Cardiac fibroblast (primary cell): ENCODE measurements at regions not wholly inside any gene's neighbourhood (a gene's known extent, or its start where the extent isn't known, plus 50 kb on each side); places are given as distances from the start of the nearest gene placed in this dataset.

Source experiments
- DNase-seq, 2 donors: peaks; one replicate each; pipeline versions ENCODE4 v3.0.0 to v3.0.0-alpha.2; 2010; ENCODE audit warnings: low read depth in 2 of 2
- H3K4me3 ChIP-seq, 2 donors: replicated peaks in 1 of 2; 1 replicate in 1 of 2; 2 replicates in 1 of 2; pipeline ENCODE4 v1.5.1; 2011; ENCODE audit warnings: low read depth in 2 of 2, low read length in 2 of 2, mild to moderate bottlenecking in 2 of 2, moderate library complexity in 1 of 2
- CTCF ChIP-seq: IDR thresholded peaks from one replicate; pipeline ENCODE4 v1.5.1; 2011; ENCODE audit warnings: low read depth, mild to moderate bottlenecking, low read length, inconsistent platforms

DNA sequence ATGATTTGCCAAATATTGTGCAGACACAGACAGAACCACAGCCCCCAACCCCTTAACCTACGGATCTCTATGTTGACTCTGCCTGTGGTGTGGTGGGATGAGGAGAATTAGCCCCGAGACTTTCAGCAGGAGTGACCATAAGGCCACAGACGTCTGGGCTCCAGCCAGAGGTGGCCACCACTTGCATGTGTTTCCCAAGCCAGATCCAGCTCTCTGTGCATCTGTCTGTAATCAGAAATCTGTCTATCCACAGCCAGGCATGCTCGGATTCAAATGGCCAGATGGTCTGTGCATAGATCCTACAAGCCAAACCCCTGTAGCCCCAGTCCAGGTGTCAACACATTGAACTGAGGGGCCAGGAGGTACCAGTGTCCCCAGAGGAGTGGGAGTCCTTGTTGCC lies 140.6 kb downstream of the SYF2 start:
- H3K4me3 ChIP-seq: no peak overlapping the region
- DNase-seq: no peak
- TF ChIP-seq CTCF: no peak

- no peak for DNase-seq
- H3K4me3 ChIP-seq: no peak overlapping the region
- TF ChIP-seq CTCF: no peak
Measured at GRCh38 chr1:25090707-25091422, 141.4 kb downstream of the SYF2 start.

- DNase-seq: no peak
- no peak overlapping the region for H3K4me3 ChIP-seq
- no peak for TF ChIP-seq CTCF
Measured at GRCh38 chr1:25089772-25090171, 142.5 kb downstream of the SYF2 start.

DNA sequence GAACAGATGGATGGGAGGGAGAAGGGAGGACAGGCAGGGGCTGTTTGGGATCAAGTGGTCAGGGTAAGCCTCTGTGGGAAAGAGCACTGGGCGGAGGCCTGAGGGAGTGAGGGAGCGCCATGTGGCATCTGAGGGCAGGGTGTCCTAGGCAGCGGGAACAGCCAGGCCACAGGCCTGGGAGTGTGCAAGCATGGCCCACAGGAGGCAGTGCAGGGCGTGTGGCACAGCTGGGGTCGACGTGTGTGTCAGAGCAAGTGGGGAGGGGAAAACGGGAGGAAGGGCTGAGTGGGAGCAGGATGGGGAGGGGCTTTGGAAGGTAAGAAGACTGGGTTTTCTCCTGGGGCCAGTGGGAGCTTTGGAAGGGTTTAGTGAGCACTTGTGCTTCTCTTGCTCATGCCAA lies 143.4 kb downstream of the SYF2 start:
- DNase-seq: no peak
- no peak for TF ChIP-seq CTCF
- no peak overlapping the region for H3K4me3 ChIP-seq

GRCh38 chr1:25088180-25088701 lies 144.1 kb downstream of the SYF2 start:
- no peak overlapping the region for H3K4me3 ChIP-seq
- TF ChIP-seq CTCF: no peak
- DNase-seq: no peak

- H3K4me3 ChIP-seq: no peak overlapping the region
- TF ChIP-seq CTCF: no peak
- no peak for DNase-seq
Measured at GRCh38 chr1:25086518-25087079, 145.7 kb downstream of the SYF2 start.
